Ovary (tissue), 3 donors: ENCODE measurements at regions not wholly inside any gene's neighbourhood (a gene's known extent, or its start where the extent isn't known, plus 50 kb on each side); places are given as distances from the start of the nearest gene placed in this dataset.

ENCODE experiments used
- CTCF ChIP-seq, 3 donors: fragments of 450-650 bp in 2 of 3; fragments of 200-600 bp in 1 of 3; IDR thresholded peaks; one replicate each; pipeline versions ENCODE4 v1.5.1 to v1.8.0; 2016 to 2022; ENCODE audit warnings: antibody characterized with exemption in 3 of 3, mild to moderate bottlenecking in 1 of 3
- EP300 ChIP-seq: sonication (generic); formaldehyde crosslinking; IDR thresholded peaks from one replicate; pipeline ENCODE4 v1.6.1; 2017; ENCODE audit warnings: antibody characterized with exemption
- POLR2A ChIP-seq: fragments of 450-650 bp; IDR thresholded peaks from one replicate; pipeline ENCODE4 v1.6.1; 2017; ENCODE audit warnings: antibody characterized with exemption, mild to moderate bottlenecking, moderate library complexity
- donor health status: DM: no; HTN: no; CAD: no.

DNA sequence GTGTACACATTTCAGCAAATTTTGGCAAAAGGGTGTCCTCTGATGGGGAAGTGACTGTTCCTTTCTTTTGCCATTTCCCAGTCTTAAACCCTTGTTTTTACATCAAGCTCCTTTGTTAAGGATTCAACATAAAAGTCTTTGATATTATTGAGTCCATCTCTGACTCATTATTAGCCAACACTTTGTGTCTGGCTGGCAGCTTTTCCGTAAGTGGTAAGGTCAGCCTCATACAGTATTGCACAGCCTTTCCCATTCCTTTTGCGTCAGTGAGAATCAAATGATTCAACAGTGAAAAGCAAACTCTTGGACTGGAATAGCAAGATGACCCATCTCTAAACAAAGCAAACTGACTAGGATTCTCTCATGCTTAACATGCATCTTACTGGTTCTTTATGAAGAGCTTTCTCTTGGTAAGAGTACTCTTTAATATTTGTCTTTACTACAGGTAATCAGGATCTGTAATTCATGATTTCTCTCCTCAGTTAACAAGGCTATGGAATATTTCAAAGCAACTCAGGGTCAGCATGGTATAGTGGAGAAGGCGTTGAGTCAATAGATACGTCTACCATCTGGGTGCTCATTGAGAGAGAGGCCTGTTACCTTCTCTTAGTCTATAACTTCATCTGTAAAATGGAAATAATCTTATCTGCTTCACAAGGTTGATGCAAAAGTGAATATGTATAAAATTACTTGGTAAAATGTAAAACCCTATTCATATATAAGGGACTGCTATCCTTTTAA lies 183.6 kb downstream of the PRL start:
- no peak for TF ChIP-seq CTCF (IDR thresholded peaks at IDR 0.05)
- TF ChIP-seq POLR2A, result no peak
- peak; percentile 18 for TF ChIP-seq EP300
